ENCODE measurements at regions not wholly inside any gene's neighbourhood (a gene's known extent, or its start where the extent isn't known, plus 50 kb on each side); places are given as distances from the start of the nearest gene placed in this dataset.
"Not testable (repeated sequence)": the region's sequence is repeated elsewhere in the genome, so short reads cannot be mapped to it uniquely, and the experiment has no call there.

DNA sequence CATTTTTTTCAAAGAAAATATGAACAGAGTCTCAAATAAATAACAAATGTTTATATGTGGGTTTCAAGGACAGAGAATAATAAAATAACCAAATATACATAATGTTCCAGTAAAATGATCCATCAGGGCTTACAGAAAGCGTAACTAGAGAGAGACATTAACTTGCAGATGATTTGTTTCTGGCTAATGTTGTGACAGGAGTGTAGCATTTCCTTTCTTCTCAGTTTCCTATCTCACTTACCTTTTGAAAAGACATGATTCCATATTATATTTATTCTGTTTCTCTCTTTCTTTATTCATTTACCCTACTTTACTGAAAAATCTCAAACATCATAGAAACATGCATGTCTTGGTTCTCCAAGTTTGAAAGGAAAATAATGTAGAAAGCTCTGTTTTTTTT lies 451.3 kb upstream of the CDH9 start:
- no peak for DNase-seq

DNA sequence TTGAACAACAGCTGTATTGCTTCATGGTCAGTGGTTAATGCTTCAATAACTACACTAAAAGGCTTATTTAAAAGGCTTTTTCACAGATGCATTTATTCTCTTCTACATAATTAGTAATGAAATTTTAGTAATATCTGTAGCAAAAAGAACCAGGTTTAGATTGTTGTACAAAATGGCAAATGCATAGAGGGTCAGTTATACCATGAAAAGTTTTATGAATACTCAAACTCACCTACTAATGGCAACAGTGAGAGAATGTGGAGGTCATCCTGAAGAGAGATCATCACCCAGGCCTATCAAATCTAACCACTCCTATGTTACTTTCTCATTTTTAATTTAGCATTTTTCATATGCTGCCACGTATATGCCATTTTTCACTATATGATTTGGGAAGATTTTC lies 444.3 kb upstream of the CDH9 start:
- DNase-seq: no peak

GRCh38 chr5:27479859-27480258 lies 441.5 kb upstream of the CDH9 start:
- DNase-seq: no peak

DNA sequence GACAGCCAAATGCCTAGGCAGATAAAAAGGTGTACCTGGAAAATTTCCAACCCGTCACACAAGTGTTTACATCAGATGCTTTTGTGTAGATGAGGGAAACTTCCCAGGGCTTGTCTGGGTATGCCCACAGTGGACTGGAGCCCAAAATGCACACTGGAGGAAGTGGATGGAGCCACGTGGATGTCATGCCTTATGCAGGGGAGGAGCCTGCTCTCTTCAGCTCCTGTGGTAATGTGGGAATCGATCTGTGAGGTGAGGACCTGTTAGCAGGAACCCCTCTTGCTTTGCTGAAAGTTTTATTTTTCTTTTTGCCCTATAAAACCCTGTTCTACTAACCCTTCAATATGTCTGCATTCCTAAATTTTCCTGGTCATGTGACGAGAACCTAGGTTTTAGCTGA lies 439.2 kb upstream of the CDH9 start:
- DNase-seq: no peak

- DNase-seq: no peak
Measured at GRCh38 chr5:27476356-27476988, 438.1 kb upstream of the CDH9 start.

DNA sequence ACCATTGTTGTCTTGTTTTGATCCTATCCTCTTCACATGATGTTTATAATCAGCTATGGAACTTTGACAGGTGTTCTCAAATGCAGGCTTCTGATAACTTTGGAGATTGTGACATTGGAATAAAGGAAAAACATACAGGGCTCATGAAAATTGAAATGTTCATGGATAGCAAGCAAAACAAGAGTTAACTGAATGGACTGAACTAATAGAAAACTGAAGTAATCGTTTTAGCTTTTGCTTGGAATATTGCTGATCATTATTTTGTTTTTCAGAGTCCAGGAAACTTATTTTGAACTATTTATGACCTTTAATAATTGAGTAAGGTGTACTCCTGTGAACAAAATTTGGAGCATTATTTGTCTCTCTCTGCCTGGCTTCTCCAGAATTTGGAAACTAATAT lies 436.7 kb upstream of the CDH9 start:
- DNase-seq: no peak

DNA sequence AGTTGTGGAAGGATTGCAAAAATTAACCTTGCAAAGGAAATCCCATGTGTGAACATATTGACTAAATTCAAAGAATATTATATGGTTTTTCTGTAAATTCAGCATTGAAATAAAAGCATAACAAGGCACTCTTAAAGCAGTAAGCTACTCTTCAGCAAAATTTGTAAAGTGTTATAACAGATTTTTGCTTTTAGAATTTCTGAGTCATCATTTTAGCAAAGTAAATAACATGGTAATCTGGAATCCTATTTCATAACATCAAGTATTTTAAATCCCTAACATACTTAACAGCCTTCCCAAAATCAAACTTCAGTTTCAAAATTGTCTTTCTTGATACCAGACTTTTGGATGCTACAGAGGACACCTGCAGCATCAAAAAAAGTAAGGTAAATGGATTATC lies 436.0 kb upstream of the CDH9 start:
- no peak for DNase-seq

GRCh38 chr5:27474047-27474309 lies 435.6 kb upstream of the CDH9 start:
- DNase-seq: no peak

GRCh38 chr5:27473307-27474046 lies 435.1 kb upstream of the CDH9 start:
- no peak for DNase-seq

DNA sequence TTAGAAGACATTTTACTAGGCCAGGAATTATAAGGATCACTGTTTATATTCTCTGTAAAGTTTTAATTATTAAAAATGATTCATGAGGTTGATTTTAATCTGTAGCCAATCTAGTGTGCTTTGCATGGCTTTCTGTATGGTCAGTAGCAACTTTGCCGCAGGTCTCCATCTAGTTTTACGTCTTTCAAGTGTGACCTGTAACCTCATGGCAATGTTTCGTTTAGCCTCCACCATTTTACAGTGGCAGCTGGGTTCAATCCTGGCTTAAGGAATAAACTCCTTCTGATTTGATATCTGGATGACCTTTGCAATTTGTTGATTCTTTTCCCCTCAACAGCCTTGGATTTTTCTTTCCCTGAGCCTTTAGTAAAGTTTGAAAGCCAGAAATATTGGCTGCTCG lies 434.5 kb upstream of the CDH9 start:
- DNase-seq: no peak

DNA sequence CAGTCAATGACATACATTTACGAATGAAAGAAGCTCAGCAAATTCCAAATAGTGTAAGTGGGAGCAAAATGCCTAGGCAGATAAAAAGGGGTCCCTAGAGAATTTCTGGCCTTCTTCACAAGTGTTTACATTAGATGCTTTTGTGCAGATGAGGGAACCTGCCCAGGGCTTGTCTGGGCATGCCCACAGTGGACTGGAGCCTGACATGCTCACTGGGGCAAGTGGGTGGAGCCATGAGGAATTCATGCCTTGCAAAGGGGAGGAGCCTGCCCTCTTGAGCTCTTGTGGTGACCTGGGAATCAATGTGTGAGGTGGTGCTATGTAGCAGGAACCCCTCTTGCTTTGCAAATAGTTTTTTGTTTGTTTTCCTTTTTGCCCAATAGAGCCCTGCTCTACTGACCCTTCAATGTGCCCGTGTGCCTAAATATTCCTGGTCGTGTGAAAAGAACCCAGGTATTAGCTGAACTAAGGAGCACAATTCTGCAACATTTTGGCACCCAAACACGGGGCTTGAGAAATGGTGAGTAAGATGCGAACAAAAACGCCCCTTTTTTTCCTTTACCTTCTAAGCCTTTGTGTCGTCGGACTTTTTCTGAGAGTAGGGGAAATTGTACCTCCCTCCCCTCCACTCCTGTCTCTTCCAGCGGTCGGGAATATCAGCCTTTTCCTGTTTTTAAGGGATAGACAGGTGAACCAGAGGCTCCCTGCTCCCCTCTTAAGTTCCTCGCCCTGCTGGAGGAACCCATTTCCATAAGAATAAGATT lies 433.8 kb upstream of the CDH9 start:
- DNase-seq: peak; percentile 23

DNA sequence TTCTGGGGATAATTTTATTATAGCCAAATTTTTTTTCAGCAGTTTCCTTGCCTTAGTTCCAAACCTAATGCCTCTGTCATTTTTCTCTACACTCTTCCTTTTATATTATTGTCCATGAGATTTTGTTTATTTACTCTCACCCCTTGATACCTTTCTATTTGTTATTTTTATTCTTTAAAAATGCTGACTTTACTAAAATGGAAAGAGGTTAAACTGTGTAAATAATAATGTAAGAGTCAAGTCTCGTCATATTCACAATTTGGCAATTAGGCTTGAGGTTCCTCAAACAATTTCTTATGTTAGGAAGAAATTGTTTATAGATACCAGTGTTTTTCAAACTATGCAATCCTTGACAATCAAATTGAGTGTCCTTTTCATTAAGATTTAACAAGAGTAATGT lies 428.6 kb upstream of the CDH9 start:
- DNase-seq: no peak

GRCh38 chr5:27465140-27465539 lies 426.8 kb upstream of the CDH9 start:
- no peak for DNase-seq

GRCh38 chr5:27463446-27464149 lies 425.2 kb upstream of the CDH9 start:
- DNase-seq: no peak

DNA sequence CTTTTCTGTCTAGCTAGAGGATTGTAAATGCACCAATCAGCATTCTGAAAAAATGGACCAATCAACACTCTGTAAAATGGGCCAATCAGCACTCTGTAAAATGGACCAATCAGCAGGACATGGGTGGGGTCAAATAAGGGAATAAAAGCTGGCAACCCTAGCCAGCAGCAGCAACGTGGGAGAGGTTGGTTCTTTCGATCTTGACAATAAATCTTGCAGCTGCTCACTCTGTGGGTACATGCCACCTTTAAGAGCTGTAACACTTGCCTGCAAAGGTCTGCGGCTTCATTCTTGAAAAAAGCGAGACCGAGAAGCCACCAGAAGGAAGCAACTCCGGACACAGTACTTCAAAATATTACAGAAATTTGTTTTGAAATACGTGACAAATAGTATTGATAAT lies 424.6 kb upstream of the CDH9 start:
- no peak for DNase-seq

DNA sequence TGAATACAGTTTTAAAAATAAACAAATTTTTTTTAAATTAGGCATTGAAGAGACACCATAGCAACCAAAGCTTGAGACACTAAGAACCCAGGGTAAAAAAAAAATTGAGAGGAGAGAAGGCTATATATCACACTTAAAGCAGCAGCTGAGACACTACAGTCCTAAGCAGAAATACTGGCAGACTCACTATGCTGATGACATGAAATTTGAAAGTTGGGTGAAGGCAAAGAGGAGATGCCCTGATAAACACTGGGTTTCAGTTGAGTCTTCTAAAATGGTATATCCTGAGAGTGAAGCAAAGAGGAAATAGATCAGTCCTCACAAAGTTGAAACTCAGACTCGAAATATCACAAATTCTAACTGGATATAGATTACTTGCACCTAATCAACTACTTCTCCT lies 419.9 kb upstream of the CDH9 start:
- DNase-seq: no peak

GRCh38 chr5:27451377-27451776 lies 413.0 kb upstream of the CDH9 start:
- DNase-seq: no peak

DNA sequence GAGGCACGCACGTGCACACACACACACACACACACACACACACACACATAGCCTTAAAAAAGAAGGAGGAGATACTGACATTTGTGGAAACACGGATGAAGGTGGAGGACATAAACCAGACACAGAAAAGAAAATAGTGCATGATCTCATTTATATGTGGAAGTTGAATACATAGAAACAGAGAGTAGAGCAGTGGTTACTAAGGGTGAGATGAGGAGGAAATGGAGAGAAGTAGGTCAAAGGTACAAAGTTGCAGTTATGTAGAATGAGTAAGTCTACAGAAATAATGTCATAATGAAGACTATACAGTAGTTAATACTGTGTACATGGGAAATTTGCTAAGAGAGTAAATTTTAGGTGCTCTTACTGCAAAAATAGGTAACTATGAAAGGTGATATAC lies 412.2 kb upstream of the CDH9 start:
- no peak for DNase-seq

DNA sequence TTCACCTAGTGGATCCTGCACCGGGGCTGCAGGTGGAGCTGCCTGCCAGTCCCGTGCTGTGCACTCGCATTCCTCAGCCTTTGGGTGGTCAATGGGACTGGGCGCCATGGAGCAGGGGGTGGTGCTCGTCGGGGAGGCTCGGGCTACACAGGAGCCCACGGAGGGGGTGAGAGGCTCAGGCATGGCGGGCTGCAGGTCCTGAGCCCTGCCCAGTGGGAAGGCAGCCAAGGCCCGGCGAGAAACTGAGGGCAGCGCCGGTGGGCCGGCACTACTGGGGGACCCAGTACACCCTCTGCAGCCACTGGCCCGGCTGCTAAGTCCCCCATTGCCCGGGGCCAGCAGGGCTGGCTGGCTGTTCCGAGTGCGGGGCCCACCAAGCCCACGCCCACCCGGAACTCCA lies 401.0 kb upstream of the CDH9 start:
- not testable (repeated sequence) for DNase-seq

DNA sequence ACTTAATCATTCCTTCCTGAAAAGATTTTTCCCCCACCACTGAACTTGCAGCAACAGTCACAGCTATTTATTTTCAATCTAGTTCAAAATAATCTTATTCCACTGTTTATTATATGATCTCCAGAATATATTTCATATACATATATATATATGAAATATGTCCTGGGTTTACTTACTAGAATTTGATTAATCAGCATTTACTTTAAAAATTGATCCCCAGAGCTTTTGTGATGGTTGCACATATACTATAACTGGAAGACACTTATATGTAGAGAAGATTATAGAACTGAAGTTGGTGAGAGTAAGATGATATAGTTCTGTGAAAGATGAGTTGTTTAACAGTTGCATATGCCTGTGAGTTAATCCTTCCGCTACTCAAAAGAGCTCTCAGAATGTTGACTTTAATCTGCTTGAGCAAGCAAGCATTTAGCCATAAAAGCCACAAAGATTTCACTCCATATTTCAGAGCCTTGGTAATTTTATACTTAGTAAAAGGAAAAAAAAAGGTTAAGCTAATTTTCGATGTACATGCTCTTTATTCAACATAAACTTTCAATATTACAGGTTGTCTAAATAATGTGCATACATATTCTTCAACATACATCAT lies 399.3 kb upstream of the CDH9 start:
- DNase-seq: no peak

DNA sequence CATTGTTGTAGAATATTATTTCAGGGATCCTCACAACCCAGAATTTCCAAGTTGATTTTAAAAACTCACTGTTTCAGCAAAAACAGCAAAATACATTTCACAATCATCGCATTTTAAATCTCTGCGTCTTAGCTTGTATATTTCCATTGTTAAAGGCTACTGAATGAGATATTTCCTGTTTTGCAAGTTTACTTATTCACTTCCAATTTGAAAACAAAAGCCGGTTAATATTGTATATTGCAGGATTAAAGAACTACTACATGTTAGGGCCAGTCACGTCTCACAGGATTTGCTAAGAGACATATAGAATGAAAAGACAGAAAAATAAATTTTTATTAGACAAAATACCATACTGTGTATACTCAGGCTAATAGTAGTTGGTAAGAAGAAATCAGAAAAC lies 395.9 kb upstream of the CDH9 start:
- no peak for DNase-seq

DNA sequence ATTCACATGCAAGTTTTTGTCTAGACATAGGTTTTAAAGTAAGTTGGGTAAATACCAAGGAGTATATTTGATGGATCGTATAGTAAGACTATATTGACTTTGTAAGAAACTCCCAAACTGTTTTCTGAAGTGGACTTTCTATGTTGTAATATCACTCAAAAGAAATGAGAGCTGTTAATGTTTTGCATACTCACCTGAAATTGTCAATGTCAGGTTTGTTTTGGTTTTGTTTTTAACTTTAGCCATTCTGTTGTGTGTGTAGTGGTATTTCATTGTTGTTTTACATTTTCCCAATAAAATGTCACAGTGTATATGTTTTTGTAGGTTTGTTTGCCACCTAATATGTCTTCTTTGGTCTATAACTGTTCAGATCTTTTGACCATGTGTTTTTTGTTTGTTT lies 375.7 kb upstream of the CDH9 start:
- no peak for DNase-seq

- DNase-seq: no peak
Measured at GRCh38 chr5:27412384-27412783, 374.0 kb upstream of the CDH9 start.

DNA sequence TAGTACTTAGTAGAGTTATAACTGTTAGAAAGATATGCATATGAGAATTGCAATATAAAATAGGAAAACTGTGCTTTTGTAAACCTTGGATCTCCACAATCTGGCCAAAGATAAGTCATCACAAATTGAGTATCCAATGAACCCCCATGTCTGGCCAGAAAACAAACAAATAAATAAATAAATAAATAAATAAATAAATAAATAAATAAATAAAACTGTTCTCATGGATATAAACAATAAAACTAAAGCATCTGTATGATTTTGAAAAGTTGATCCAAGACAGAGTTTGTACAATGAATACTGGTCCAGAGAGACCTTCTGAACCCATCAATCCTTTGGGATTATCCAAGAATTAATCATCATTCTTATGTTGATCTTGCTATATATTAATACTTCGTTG lies 367.6 kb upstream of the CDH9 start:
- no peak for DNase-seq
